IMR-90 (cell line): ENCODE measurements at regions not wholly inside any gene's neighbourhood (a gene's known extent, or its start where the extent isn't known, plus 50 kb on each side); places are given as distances from the start of the nearest gene placed in this dataset.

Experiments used
- ATAC-seq: fragments of 200-7000 bp; cut with Tn5 transposase; 2 replicates; pipeline ENCODE4 v1.9.1; 2020; ENCODE audit warnings: low read depth, mild to moderate bottlenecking, moderate library complexity
- BruUV-seq: library from RNA; stranded (reverse); fragments of 400-500 nt; replicated peaks from 2 replicates; lab custom pipeline; 2021; lab: Mats Ljungman, UMichigan
- CTCF ChIA-PET: fragments of 300-600 bp; formaldehyde crosslinking; extraction: SDS; loops from one replicate; lab custom pipeline; 2021; ENCODE audit warnings: antibody characterized with exemption; lab: Yijun Ruan, JAX
- POLR2A ChIA-PET: fragments of 300-600 bp; sonication (Branson Sonifier 250); formaldehyde crosslinking; loops from one replicate; lab custom pipeline; 2022; ENCODE audit warnings: antibody characterized with exemption; ENCODE audit not compliant: unreplicated experiment; lab: Charles Lee
- DNase-seq: peaks from one replicate; pipeline ENCODE4 v3.0.0; 2013
- H2AFZ ChIP-seq: replicated peaks from 2 replicates; pipeline ENCODE3; 2013; ENCODE audit warnings: low read length, mild to moderate bottlenecking; ENCODE audit not compliant: poor library complexity
- H2AK5ac ChIP-seq: 2 replicates; pipeline ENCODE4 v1.6.1; 2013; ENCODE audit warnings: low read depth, low read length, inconsistent platforms
- H2AK9ac ChIP-seq: replicated peaks from 2 replicates; pipeline ENCODE3; 2013; ENCODE audit warnings: mild to moderate bottlenecking, low read depth, low read length, moderate library complexity; ENCODE audit not compliant: poor library complexity
- H2BK120ac ChIP-seq: 2 replicates; pipeline ENCODE4 v1.6.1; 2013; ENCODE audit warnings: low read depth, low read length, inconsistent platforms
- H2BK15ac ChIP-seq: 3 replicates; pipeline ENCODE4 v1.6.1; 2013; ENCODE audit warnings: low read depth, low read length, inconsistent platforms
- H2BK20ac ChIP-seq: 2 replicates; pipeline ENCODE4 v1.6.1; 2013; ENCODE audit warnings: low read depth, mild to moderate bottlenecking, inconsistent platforms, low read length, moderate library complexity
- H2BK5ac ChIP-seq: 2 replicates; pipeline ENCODE4 v1.6.1; 2013; ENCODE audit warnings: mild to moderate bottlenecking, low read depth, low read length, inconsistent platforms; ENCODE audit not compliant: poor library complexity, severe bottlenecking
- H3K14ac ChIP-seq: replicated peaks from 2 replicates; pipeline ENCODE4 v1.6.1; 2013; ENCODE audit warnings: low read depth, low read length, inconsistent platforms
- H3K18ac ChIP-seq: 2 replicates; pipeline ENCODE4 v1.6.1; 2013; ENCODE audit warnings: low read depth, low read length, control low read depth
- H3K23ac ChIP-seq: 2 replicates; pipeline ENCODE4 v1.6.1; 2013; ENCODE audit warnings: low read depth, low read length, inconsistent platforms
- H3K27ac ChIP-seq: 2 replicates; pipeline ENCODE4 v1.5.1; 2013; ENCODE audit warnings: mild to moderate bottlenecking, control low read depth, low read length; ENCODE audit not compliant: insufficient read depth
- H3K27me3 ChIP-seq: 2 replicates; pipeline ENCODE4 v1.6.1; 2013; ENCODE audit warnings: low read length; ENCODE audit not compliant: control insufficient read depth, insufficient read depth
- H3K36me3 ChIP-seq: 2 replicates; pipeline ENCODE4 v1.6.1; 2013; ENCODE audit warnings: low read length, mixed read lengths; ENCODE audit not compliant: control insufficient read depth, insufficient read depth
- H3K4ac ChIP-seq: 2 replicates; pipeline ENCODE4 v1.6.1; 2013; ENCODE audit warnings: low read depth, low read length, inconsistent platforms
- H3K4me1 ChIP-seq: 2 replicates; pipeline ENCODE4 v1.6.1; 2013; ENCODE audit warnings: low read length, mixed read lengths; ENCODE audit not compliant: control insufficient read depth, insufficient read depth
- H3K4me2 ChIP-seq: 2 replicates; pipeline ENCODE4 v1.6.1; 2013; ENCODE audit warnings: low read depth, mild to moderate bottlenecking, control low read depth, low read length, moderate library complexity
- H3K4me3 ChIP-seq: 2 replicates; pipeline ENCODE4 v1.5.1; 2013; ENCODE audit warnings: low read depth, mild to moderate bottlenecking, control low read depth, low read length, moderate library complexity; ENCODE audit not compliant: insufficient read depth
- H3K56ac ChIP-seq: 2 replicates; pipeline ENCODE4 v1.6.1; 2013; ENCODE audit warnings: low read length, inconsistent platforms; ENCODE audit not compliant: insufficient read depth; ENCODE audit errors: extremely low read depth
- H3K79me1 ChIP-seq, 2 experiments: 2 replicates each; pipeline ENCODE4 v1.6.1; 2013; ENCODE audit warnings: low read length in 2 of 2, inconsistent platforms in 1 of 2, low read depth in 1 of 2
- H3K9ac ChIP-seq: 2 replicates; pipeline ENCODE4 v1.6.1; 2013; ENCODE audit warnings: low read depth, low read length, control low read depth
- H3K9me1 ChIP-seq: 2 replicates; pipeline ENCODE4 v1.6.1; 2013; ENCODE audit warnings: low read length, inconsistent platforms; ENCODE audit not compliant: insufficient read depth
- H3K9me3 ChIP-seq: 2 replicates; pipeline ENCODE4 v1.6.1; 2013; ENCODE audit warnings: low read length; ENCODE audit not compliant: control insufficient read depth, insufficient read depth
- H4K20me1 ChIP-seq: 2 replicates; pipeline ENCODE4 v1.6.1; 2013; ENCODE audit warnings: low read length, inconsistent platforms; ENCODE audit not compliant: insufficient read depth
- H4K5ac ChIP-seq: 2 replicates; pipeline ENCODE4 v1.6.1; 2013; ENCODE audit warnings: mild to moderate bottlenecking, low read depth, low read length, control low read depth
- H4K8ac ChIP-seq, 2 experiments: 2 replicates each; pipeline ENCODE4 v1.6.1; 2013; ENCODE audit warnings: low read depth in 2 of 2, low read length in 2 of 2, control low read depth in 1 of 2, inconsistent platforms in 1 of 2
- H4K91ac ChIP-seq: 2 replicates; pipeline ENCODE4 v1.6.1; 2013; ENCODE audit warnings: low read depth, low read length, inconsistent platforms; ENCODE audit not compliant: insufficient read depth
- CHD1 ChIP-seq: IDR thresholded peaks from 2 replicates; pipeline ENCODE4 v1.6.1; 2012; ENCODE audit warnings: low read depth, low read length, improper control_type of control experiment
- CTCF ChIP-seq: conservative IDR thresholded peaks from 2 replicates; pipeline ENCODE4 v1.5.1; 2012; ENCODE audit warnings: mild to moderate bottlenecking, low read depth, low read length, improper control_type of control experiment
- FOS ChIP-seq: fragments of 150-350 bp; IDR thresholded peaks from 2 replicates; pipeline ENCODE4 v1.6.1; 2016; ENCODE audit warnings: low read depth, low read length
- MAFK ChIP-seq: IDR thresholded peaks from 2 replicates; pipeline ENCODE4 v1.6.1; 2012; ENCODE audit warnings: low read depth, low read length, improper control_type of control experiment
- MAZ ChIP-seq: IDR thresholded peaks from 2 replicates; pipeline ENCODE4 v1.6.1; 2012; ENCODE audit warnings: low read depth, mild to moderate bottlenecking, low read length, improper control_type of control experiment, moderate library complexity, borderline replicate concordance
- MXI1 ChIP-seq: IDR thresholded peaks from 2 replicates; pipeline ENCODE4 v1.6.1; 2012; ENCODE audit warnings: low read depth, mild to moderate bottlenecking, low read length, moderate library complexity, borderline replicate concordance
- SMC3 ChIP-seq: fragments of 150-350 bp; IDR thresholded peaks from 2 replicates; pipeline ENCODE4 v1.6.1; 2016; ENCODE audit warnings: low read depth, mild to moderate bottlenecking, antibody characterized with exemption, low read length, moderate library complexity
- WGBS, 2 experiments: methylation state at CpG; one replicate each; pipeline versions ENCODE4 v1.1.5 to v1.1.7; 2013; ENCODE audit warnings: missing lambda C conversion rate in 2 of 2; ENCODE audit not compliant: insufficient read length in 1 of 2; ENCODE audit errors: extremely low coverage in 2 of 2; 5-methylcytosine and 5-hydroxymethylcytosine counted together
- dilution Hi-C: fragments of 300-500 bp; cut with HindIII; formaldehyde crosslinking; loops from one replicate; pipeline ENCODE4 v1.14.3; 2018; ENCODE audit warnings: low sequenced_read_pairs; ENCODE audit not compliant: unreplicated experiment
- in situ Hi-C: fragments of 300-500 bp; cut with MboI; formaldehyde crosslinking; loops from 3 replicates; pipeline ENCODE4 v1.14.3; 2019; ENCODE audit warnings: low sequenced_read_pairs, inconsistent platforms, mixed read lengths
- intact Hi-C: fragments of 100-400 bp; cut with micrococcal nuclease; formaldehyde crosslinking; loops from 2 replicates; pipeline ENCODE4 v1.10.0; 2022

- no peak overlapping the region for H3K9ac ChIP-seq
- H4K8ac ChIP-seq, result no peak overlapping the region
- H2BK20ac ChIP-seq, result no peak overlapping the region
- H3K36me3 ChIP-seq, result no peaks in the 10 kb centered on the region
- H3K4me2 ChIP-seq, result no peak overlapping the region
- H3K79me1 ChIP-seq, result no peaks in the 10 kb centered on the region
- POLR2A ChIA-PET, result no interaction called here
- H3K4me3 ChIP-seq, result no peak overlapping the region
- H3K9me1 ChIP-seq, result no peaks in the 10 kb centered on the region
- no peak for TF ChIP-seq CHD1
- no peak for TF ChIP-seq CTCF
- no peak for TF ChIP-seq MAZ
- TF ChIP-seq SMC3, result no peak
- TF ChIP-seq MAFK, result no peak
- no peak for TF ChIP-seq FOS
- TF ChIP-seq MXI1, result no peak
- no peaks in the 10 kb centered on the region for H3K4me1 ChIP-seq
- 65% methylated on average over 4 of the region's 12 CpGs; no CpG with 5 or more reads in 1 of the 2 experiments for WGBS, 2 experiments
- no peak overlapping the region for H3K23ac ChIP-seq
- DNase-seq (no peak), ATAC-seq (no peak)
- no peak overlapping the region for H2AFZ ChIP-seq
- H4K5ac ChIP-seq, result no peak overlapping the region
- H3K27me3 ChIP-seq, result no peaks in the 10 kb centered on the region
- no peak overlapping the region for H3K14ac ChIP-seq
- H3K18ac ChIP-seq, result no peak overlapping the region
- no peak overlapping the region for H2AK9ac ChIP-seq
- no peak overlapping the region for H2BK15ac ChIP-seq
- H4K91ac ChIP-seq, result no peak overlapping the region
- dilution Hi-C loops (no loop called here), in situ Hi-C loops (no loop called here), intact Hi-C loops (no loop called here)
- no TSS peak for BruUV-seq
- H2BK5ac ChIP-seq, result no peak overlapping the region
- no peaks in the 10 kb centered on the region for H3K9me3 ChIP-seq
- CTCF ChIA-PET, result no interaction called here
- H2AK5ac ChIP-seq, result no peak overlapping the region
- no peak overlapping the region for H3K4ac ChIP-seq
- no peaks in the 10 kb centered on the region for H4K20me1 ChIP-seq
- no peak overlapping the region for H2BK120ac ChIP-seq
- no peak overlapping the region for H3K27ac ChIP-seq
- H3K56ac ChIP-seq, result no peak overlapping the region
These were observed 329.0 kb downstream of the IGSF11 start for GRCh38 chr3:118705487-118706219.
